Stimulated activated CD8-positive, alpha-beta memory T cell treated with anti-CD3 and anti-CD28 coated beads, Interleukin-4, amount 100 ng/mL, for 48 hours (primary cell): ENCODE measurements at regions not wholly inside any gene's neighbourhood (a gene's known extent, or its start where the extent isn't known, plus 50 kb on each side); places are given as distances from the start of the nearest gene placed in this dataset.
"Not testable (repeated sequence)": the region's sequence is repeated elsewhere in the genome, so short reads cannot be mapped to it uniquely, and the experiment has no call there.

ENCODE experiments used
- DNase-seq: peaks from one replicate; pipeline ENCODE4 v3.0.0-alpha.2; 2020

- DNase-seq, result no peak
These were observed 512.7 kb upstream of the ADGRL4 start for GRCh38 chr1:79519084-79519760.

GRCh38 chr1:79517470-79518224 is 511.1 kb upstream of the ADGRL4 start:
- no peak for DNase-seq

GRCh38 chr1:79507770-79508169 is 501.2 kb upstream of the ADGRL4 start:
- no peak for DNase-seq

GRCh38 chr1:79501153-79501552 is 494.6 kb upstream of the ADGRL4 start:
- DNase-seq, result no peak

- DNase-seq, result no peak
These were observed 493.0 kb upstream of the ADGRL4 start for GRCh38 chr1:79499541-79499940.

GRCh38 chr1:79497193-79497773 is 490.8 kb upstream of the ADGRL4 start:
- no peak for DNase-seq

- DNase-seq, result no peak
These were observed 489.6 kb upstream of the ADGRL4 start for GRCh38 chr1:79496129-79496528.

- not testable (repeated sequence) for DNase-seq
These were observed 487.2 kb upstream of the ADGRL4 start for GRCh38 chr1:79493702-79494101.

- not testable (repeated sequence) for DNase-seq
These were observed 482.1 kb upstream of the ADGRL4 start for GRCh38 chr1:79488572-79489121.

GRCh38 chr1:79478728-79479373 is 472.3 kb upstream of the ADGRL4 start:
- no peak for DNase-seq

- DNase-seq, result no peak
These were observed 471.6 kb upstream of the ADGRL4 start for GRCh38 chr1:79478160-79478559.

GRCh38 chr1:79472067-79472656 is 465.6 kb upstream of the ADGRL4 start:
- no peak for DNase-seq

- no peak for DNase-seq
These were observed 462.6 kb upstream of the ADGRL4 start for GRCh38 chr1:79469139-79469538.

GRCh38 chr1:79460773-79461436 is 454.4 kb upstream of the ADGRL4 start:
- DNase-seq, result no peak

GRCh38 chr1:79457562-79458224 is 451.2 kb upstream of the ADGRL4 start:
- DNase-seq, result no peak

GRCh38 chr1:79448426-79448825 is 441.9 kb upstream of the ADGRL4 start:
- DNase-seq, result no peak

- DNase-seq, result no peak
These were observed 434.7 kb upstream of the ADGRL4 start for GRCh38 chr1:79441238-79441637.

GRCh38 chr1:79437540-79437939 is 431.0 kb upstream of the ADGRL4 start:
- no peak for DNase-seq

GRCh38 chr1:79431340-79431739 is 424.8 kb upstream of the ADGRL4 start:
- no peak for DNase-seq

GRCh38 chr1:79430437-79430836 is 423.9 kb upstream of the ADGRL4 start:
- no peak for DNase-seq

GRCh38 chr1:79422726-79423125 is 416.2 kb upstream of the ADGRL4 start:
- no peak for DNase-seq

GRCh38 chr1:79398501-79398900 is 392.0 kb upstream of the ADGRL4 start:
- DNase-seq, result no peak
